HEK293 (cell line): ENCODE measurements at regions not wholly inside any gene's neighbourhood (a gene's known extent, or its start where the extent isn't known, plus 50 kb on each side); places are given as distances from the start of the nearest gene placed in this dataset.

Experiments
- ATF2 ChIP-seq: fragments of 450-650 bp; formaldehyde crosslinking; IDR thresholded peaks from 2 replicates; pipeline ENCODE4 v1.5.1; 2016; ENCODE audit warnings: missing biosample characterization, missing genetic modification characterization, low read depth
- SP2 ChIP-seq: fragments of 450-650 bp; formaldehyde crosslinking; IDR thresholded peaks from 2 replicates; pipeline ENCODE4 v1.5.1; 2016; ENCODE audit warnings: missing biosample characterization, missing genetic modification characterization
- YY1 ChIP-seq: fragments of 450-650 bp; formaldehyde crosslinking; IDR thresholded peaks from 2 replicates; pipeline ENCODE4 v1.5.1; 2018; ENCODE audit warnings: missing biosample characterization, missing genetic modification characterization
- ZNF114 ChIP-seq: fragments of 450-650 bp; formaldehyde crosslinking; IDR thresholded peaks from 2 replicates; pipeline ENCODE4 v1.5.0; 2017; ENCODE audit warnings: missing biosample characterization, missing genetic modification characterization
- ZNF138 ChIP-seq: fragments of 450-650 bp; formaldehyde crosslinking; IDR thresholded peaks from 2 replicates; pipeline ENCODE4 v1.5.1; 2016; ENCODE audit warnings: missing biosample characterization, missing genetic modification characterization, borderline replicate concordance
- TF ChIP-seq, protein P1 (sequence below): fragments of 450-650 bp; formaldehyde crosslinking; IDR thresholded peaks from 2 replicates; pipeline ENCODE4 v1.5.1; 2016; ENCODE audit warnings: missing biosample characterization, missing genetic modification characterization
- TF ChIP-seq, protein P2 (sequence below): fragments of 450-650 bp; formaldehyde crosslinking; IDR thresholded peaks from 2 replicates; pipeline ENCODE4 v1.5.1; 2016; ENCODE audit warnings: missing biosample characterization, missing genetic modification characterization, borderline replicate concordance

GRCh38 chr1:8082945-8083344 is 56.8 kb upstream of the ERRFI1 start:
- no peak for TF ChIP-seq ZNF114
- no peak for TF ChIP-seq YY1 (tag by site-specific recombination)
- no peak for TF ChIP-seq ATF2
- TF ChIP-seq, protein P1, sequence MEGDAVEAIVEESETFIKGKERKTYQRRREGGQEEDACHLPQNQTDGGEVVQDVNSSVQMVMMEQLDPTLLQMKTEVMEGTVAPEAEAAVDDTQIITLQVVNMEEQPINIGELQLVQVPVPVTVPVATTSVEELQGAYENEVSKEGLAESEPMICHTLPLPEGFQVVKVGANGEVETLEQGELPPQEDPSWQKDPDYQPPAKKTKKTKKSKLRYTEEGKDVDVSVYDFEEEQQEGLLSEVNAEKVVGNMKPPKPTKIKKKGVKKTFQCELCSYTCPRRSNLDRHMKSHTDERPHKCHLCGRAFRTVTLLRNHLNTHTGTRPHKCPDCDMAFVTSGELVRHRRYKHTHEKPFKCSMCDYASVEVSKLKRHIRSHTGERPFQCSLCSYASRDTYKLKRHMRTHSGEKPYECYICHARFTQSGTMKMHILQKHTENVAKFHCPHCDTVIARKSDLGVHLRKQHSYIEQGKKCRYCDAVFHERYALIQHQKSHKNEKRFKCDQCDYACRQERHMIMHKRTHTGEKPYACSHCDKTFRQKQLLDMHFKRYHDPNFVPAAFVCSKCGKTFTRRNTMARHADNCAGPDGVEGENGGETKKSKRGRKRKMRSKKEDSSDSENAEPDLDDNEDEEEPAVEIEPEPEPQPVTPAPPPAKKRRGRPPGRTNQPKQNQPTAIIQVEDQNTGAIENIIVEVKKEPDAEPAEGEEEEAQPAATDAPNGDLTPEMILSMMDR (tag by site-specific recombination): no peak
- TF ChIP-seq SP2 (tag by site-specific recombination): no peak
- TF ChIP-seq, protein P2, sequence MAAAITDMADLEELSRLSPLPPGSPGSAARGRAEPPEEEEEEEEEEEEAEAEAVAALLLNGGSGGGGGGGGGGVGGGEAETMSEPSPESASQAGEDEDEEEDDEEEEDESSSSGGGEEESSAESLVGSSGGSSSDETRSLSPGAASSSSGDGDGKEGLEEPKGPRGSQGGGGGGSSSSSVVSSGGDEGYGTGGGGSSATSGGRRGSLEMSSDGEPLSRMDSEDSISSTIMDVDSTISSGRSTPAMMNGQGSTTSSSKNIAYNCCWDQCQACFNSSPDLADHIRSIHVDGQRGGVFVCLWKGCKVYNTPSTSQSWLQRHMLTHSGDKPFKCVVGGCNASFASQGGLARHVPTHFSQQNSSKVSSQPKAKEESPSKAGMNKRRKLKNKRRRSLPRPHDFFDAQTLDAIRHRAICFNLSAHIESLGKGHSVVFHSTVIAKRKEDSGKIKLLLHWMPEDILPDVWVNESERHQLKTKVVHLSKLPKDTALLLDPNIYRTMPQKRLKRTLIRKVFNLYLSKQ (tag by site-specific recombination): no peak
- TF ChIP-seq ZNF138 (tag by site-specific recombination): no peak
